NCI-H1417 (cell line): ENCODE measurements at regions not wholly inside any gene's neighbourhood (a gene's known extent, or its start where the extent isn't known, plus 50 kb on each side); places are given as distances from the start of the nearest gene placed in this dataset.

Experiments used
- DNase-seq, 3 experiments: peaks; one replicate each; lab custom pipeline; 2025; lab: John Stamatoyannopoulos, UW

DNA sequence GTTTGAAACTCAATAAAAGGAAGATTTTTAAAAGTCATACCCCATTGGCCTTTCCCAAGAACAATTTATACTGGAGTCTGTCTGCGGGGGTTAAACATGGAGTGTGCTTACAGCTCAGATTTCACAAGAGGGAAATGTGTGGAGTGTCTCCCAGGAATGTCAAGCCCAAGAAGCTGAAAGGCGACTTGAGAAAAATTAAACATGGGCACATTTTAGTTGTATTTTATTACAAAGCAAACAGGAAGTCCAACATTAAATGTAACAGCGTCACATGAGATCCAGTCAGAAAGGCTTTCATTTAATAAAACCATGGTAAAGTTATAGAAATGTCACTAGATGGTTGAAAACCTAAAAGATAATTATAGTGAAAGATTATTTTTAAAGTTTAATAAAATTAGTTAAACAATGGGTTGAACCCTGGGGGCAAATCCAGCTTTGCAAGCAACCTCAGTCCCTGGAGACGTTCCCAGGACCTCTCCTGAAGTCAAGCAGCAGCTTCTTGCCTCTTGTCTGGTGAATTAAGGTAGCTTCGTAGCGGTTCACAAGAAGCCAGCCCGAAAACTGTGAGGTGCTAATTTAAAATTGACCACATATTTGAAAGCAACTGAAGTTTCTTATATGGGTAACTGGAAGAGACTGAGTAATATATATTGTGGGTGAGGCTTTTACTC, 168.4 kb upstream of the EDNRA start:
- peak in 2 of 3 experiments; percentile 30 to 35 for DNase-seq

DNA sequence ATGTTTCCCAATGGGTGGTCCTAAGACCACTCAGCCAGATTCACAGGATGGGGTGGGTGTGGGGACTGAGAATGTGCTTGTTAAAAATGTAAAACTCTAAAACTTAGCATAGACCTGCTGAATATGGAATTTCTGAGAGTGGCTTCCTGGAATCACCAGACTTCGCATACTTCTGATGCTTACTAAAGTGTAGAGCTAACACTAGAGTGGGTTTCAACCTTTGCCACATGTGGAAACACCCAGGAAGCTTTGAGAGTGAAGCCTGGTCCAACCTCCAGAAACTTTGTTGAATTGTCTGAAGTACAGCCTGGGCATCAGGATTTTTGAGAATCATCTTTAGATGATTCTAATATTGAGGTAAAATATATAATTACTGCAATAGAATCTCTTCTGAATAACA, 167.8 kb upstream of the EDNRA start:
- no peak for DNase-seq

DNA sequence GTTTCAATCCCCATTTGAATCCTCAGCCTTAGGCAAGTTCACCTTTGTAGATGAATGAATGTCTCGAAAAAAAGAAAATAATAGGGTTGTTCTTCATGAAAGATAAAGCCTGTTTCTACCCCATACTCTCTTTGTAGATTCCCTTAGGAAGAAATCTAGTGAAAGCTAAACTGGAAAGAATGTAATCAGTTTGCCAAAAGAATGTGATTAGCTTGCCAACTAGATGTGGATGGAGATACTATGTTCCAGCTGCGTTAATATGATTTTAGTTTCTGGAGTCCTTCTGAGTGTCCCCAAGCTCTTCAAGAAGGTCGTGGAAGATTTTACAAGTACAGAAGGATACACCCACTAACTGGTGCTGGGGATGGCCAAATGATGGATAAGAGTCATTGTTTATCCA, 162.3 kb upstream of the EDNRA start:
- DNase-seq = no peak

GRCh38 chr4:147325571-147325981, 155.3 kb upstream of the EDNRA start:
- no peak for DNase-seq

DNA sequence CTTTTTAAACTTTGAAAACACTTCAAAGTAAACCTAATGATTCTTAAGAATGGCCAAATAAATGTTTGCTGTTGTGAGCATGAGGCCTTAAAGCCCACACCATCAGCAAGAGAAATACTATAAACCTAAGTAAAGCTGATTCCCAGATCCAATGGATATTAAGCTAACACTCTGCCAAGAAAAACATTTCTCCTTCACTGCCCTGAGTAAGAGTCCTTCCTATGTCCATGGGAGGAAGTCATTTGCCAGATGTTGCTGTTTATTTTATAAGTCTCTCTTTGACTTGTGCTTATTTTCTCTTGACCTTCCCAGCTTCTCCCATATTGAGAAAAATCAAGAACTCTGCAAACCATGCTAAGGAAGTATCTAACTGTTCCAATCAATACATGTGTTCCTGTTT, 154.3 kb upstream of the EDNRA start:
- DNase-seq = no peak

GRCh38 chr4:147327322-147327721, 153.6 kb upstream of the EDNRA start:
- no peak for DNase-seq

DNA sequence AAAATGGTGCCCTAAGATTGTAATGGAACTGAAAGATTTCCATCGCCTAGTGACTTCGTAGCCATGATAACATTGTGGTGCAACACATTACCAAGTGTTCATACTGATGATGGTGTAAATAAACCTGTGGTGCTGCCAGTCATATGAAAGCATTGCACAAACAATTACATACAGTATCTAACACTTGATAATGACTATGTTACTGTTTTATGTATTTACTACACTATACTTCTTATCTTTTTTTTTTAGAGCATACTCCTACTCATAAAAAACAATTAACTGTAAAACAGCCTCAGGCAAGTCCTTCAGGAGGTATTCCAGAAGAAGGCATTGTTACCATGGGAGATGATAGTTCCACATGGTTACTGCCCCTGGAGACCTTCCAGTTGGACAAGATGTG, 152.7 kb upstream of the EDNRA start:
- peak in 1 of 3 experiments; percentile 30 for DNase-seq

DNA sequence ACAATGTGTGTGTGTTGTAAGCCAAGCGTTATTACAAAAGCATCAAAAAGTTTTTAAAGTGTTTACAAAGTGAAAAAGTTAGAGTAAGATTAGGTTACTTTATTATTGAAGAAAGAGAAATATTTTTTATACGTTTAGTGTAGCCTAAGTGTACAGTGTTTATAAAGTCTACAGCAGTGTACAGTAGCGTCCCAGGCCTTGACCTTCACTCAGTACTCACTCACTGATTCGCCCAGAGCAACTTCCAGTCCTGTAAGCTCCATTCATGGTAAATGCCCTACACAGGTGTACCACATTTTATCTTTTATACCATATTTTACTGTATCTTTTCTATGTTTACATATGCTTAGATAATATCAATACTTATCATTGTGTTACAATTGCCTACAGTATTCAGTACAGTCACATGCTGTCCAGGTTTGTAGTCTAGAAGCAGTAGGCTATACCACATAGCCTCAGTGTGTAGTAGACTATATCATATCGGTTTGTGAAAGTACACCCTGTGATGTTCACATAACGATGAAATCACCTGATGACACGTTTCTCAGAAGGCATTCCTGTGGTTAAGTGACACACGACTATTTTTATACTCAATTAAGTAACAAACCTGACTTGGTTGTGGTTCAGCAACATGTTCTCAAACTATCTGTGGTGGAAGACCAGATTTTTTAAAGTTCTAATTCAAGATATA, 152.0 kb upstream of the EDNRA start:
- DNase-seq = no peak

- no peak for DNase-seq
These were observed 148.8 kb upstream of the EDNRA start for GRCh38 chr4:147332091-147332490.

GRCh38 chr4:147334478-147334877, 146.4 kb upstream of the EDNRA start:
- no peak for DNase-seq

DNA sequence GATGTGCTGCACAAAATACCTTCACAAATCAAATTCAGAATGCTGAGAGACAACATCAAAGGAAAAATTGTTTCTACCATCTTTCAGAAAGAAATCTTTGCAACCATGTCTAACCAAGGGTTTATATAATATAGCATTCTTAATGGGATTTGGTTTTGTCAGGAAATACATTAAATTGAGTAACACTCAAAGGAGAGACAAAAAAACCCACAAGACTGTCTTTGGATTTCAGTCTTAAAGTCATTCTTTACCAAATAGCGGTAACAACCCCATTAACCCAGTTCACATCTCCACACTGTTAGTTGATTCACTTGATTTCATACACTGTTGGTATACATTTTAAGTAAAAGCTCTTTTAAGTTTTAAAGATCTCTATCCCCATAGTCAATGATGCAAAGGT, 145.7 kb upstream of the EDNRA start:
- DNase-seq = no peak

GRCh38 chr4:147336252-147336651, 144.6 kb upstream of the EDNRA start:
- DNase-seq = no peak

GRCh38 chr4:147339100-147339499, 141.8 kb upstream of the EDNRA start:
- DNase-seq = no peak

DNA sequence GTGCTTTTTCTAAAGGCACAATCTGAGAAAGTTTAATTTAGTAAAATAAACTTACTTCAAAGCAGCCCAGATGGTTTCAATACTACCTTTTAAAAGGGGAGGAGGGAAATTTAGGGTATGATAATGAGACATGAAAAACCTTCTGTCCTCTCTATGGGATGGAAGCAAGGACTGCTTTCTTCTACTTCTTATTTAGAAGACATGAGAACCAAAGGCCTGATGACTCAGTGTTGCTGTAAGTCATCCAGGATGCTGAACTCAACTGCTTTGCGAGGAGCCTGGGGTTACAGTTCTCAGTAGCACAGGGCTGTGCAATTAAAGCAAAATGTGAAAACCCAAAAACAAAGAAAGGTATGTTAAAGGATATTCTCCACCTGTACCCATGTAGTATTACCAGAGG, 140.8 kb upstream of the EDNRA start:
- no peak for DNase-seq

GRCh38 chr4:147340591-147341120, 140.2 kb upstream of the EDNRA start:
- no peak for DNase-seq

GRCh38 chr4:147343692-147344091, 137.2 kb upstream of the EDNRA start:
- no peak for DNase-seq

GRCh38 chr4:147345662-147346061, 135.2 kb upstream of the EDNRA start:
- DNase-seq = no peak

DNA sequence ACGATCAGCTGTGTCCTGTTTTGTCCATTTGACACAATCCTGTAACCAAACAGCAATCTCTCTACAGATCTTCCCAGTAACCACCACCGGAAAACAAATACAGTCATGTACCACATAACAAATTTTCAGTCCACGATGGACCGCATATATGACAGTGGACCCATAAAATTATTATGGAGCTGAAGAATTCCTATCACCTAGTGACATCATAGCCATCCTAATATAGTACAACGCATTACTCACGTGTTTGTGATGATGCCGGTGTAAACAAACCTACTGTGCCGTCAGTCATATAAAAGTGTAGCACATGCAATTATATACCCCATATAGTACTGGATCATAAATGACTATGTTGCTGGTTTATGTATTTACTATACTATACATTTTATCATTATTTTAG, 133.7 kb upstream of the EDNRA start:
- DNase-seq = no peak

DNA sequence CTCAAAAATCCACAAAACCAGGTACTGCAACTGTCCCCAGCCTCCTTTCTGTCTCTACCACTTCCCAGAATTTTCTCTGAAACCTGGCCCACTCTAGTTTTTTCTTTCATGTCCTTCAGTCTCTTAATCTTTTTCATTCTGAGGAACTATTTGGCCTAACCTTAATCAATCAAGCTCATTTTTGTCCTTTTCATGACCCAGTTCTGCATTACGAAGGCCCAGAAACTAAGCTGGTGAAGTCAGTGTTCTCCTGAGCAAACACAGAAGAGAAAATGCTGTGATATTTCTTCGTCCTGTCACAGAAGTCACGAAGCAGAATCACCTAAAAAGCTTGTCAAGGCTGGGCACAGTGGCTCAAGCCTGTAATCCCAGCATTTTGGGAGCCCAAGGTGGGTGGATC, 131.7 kb upstream of the EDNRA start:
- DNase-seq = no peak

- DNase-seq = no peak
These were observed 129.7 kb upstream of the EDNRA start for GRCh38 chr4:147351083-147351787.

DNA sequence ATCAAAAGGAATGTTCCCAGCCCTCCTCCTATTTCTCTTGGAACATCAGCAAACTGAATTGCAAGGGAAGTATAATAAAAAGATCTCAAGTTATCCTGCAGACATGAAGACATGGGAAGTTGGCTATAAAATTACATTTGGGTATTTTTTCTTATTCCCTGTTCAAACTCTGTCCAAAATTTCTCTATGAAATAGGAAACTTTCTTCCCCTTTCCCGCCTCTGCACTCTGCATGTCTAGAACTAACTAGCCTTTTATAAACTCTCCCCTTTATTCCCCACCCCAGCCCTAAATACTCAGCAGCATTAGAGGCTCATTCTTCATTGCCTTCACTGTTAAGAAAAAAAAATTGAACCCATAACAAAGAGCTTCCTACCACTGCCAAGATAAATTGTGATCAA, 126.7 kb upstream of the EDNRA start:
- no peak for DNase-seq

DNA sequence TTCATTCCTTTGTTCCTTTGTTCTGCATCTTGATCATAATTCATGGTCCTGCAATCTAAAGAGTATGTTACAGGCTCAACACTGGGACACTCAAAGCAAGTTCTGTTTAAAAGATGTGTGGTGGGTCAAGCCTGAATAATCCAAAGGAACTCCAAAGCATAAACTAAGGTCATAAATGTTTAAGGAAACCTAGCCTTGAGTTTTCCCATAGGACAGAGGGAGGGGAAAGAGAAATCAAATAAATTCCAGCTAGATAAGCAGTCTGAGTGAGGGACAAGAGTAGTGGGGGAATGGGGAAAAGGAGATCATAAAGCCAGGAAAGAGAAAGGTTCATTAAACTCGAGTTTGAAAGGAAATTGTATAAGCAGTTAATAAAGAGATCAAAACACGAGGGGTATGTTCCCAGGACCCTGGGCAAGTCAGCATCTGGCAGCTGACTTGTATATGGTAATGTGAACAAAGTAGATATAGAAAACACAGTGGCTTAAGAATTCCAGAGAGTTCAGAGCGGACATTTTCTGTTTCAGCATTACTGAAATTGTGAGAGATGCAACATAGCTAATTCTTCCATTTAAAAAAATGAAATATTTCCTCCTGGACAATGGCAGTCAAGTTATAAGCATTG, 125.8 kb upstream of the EDNRA start:
- no peak for DNase-seq

- no peak for DNase-seq
These were observed 125.0 kb upstream of the EDNRA start for GRCh38 chr4:147355847-147356246.
